Osteocyte (in vitro differentiated cells): ENCODE measurements at regions not wholly inside any gene's neighbourhood (a gene's known extent, or its start where the extent isn't known, plus 50 kb on each side); places are given as distances from the start of the nearest gene placed in this dataset.

Experiments used
- DNase-seq: peaks from one replicate; pipeline ENCODE4 v3.0.0; 2021; ENCODE audit warnings: mixed read lengths; ENCODE audit not compliant: unreplicated experiment; ENCODE audit errors: extremely low spot score
- H3K27ac Mint-ChIP-seq: one replicate; pipeline ENCODE4 v1.8.0; 2021; ENCODE audit warnings: mild to moderate bottlenecking, mixed read lengths; ENCODE audit not compliant: unreplicated experiment
- H3K27me3 Mint-ChIP-seq: one replicate; pipeline ENCODE4 v1.8.0; 2021; ENCODE audit warnings: mixed read lengths; ENCODE audit not compliant: unreplicated experiment
- H3K36me3 Mint-ChIP-seq: one replicate; pipeline ENCODE4 v1.8.0; 2021; ENCODE audit warnings: mixed read lengths; ENCODE audit not compliant: unreplicated experiment
- H3K4me1 Mint-ChIP-seq: one replicate; pipeline ENCODE4 v1.8.0; 2021; ENCODE audit warnings: mixed read lengths; ENCODE audit not compliant: unreplicated experiment
- H3K4me3 Mint-ChIP-seq: one replicate; pipeline ENCODE4 v1.8.0; 2021; ENCODE audit warnings: mild to moderate bottlenecking, moderate library complexity, mixed read lengths; ENCODE audit not compliant: unreplicated experiment
- H3K9me3 Mint-ChIP-seq: one replicate; pipeline ENCODE4 v1.8.0; 2021; ENCODE audit warnings: mixed read lengths; ENCODE audit not compliant: unreplicated experiment
- TF ChIP-seq, protein P1 (sequence below): fragments of 200-600 bp; sonication (generic); IDR thresholded peaks from 2 replicates; pipeline ENCODE4 v1.5.0; 2021; ENCODE audit warnings: antibody characterized with exemption, mild to moderate bottlenecking, moderate library complexity

DNA sequence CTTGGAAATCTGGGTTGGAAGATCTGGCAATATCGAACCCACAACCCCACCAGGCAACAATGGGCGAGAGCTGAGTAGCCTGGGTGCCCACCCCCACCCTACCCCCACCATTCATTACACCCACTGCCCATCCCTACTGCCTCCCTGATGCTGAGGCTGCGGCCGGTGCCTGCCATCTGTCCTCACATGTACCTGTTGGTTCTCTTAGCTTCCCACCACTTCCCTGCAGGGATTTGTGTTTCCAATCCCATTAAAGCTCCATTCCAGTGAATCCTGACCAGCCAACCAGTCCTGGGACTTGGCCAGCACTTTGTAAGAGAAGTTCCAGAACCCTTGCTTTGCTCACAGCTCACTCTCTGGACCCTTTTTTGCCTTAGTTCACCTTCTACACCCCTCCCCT, 163.0 kb upstream of the SH3BP4 start:
- Mint-ChIP-seq H3K27ac (no peak overlapping the region), H3K4me1 (peaks cover 20% of the 10 kb centered on the region), H3K9me3 (peaks cover 5% of the 10 kb centered on the region), H3K4me3 (no peak overlapping the region), H3K27me3 (peaks cover 5% of the 10 kb centered on the region), H3K36me3 (peaks cover 2% of the 10 kb centered on the region)
- TF ChIP-seq, protein P1, sequence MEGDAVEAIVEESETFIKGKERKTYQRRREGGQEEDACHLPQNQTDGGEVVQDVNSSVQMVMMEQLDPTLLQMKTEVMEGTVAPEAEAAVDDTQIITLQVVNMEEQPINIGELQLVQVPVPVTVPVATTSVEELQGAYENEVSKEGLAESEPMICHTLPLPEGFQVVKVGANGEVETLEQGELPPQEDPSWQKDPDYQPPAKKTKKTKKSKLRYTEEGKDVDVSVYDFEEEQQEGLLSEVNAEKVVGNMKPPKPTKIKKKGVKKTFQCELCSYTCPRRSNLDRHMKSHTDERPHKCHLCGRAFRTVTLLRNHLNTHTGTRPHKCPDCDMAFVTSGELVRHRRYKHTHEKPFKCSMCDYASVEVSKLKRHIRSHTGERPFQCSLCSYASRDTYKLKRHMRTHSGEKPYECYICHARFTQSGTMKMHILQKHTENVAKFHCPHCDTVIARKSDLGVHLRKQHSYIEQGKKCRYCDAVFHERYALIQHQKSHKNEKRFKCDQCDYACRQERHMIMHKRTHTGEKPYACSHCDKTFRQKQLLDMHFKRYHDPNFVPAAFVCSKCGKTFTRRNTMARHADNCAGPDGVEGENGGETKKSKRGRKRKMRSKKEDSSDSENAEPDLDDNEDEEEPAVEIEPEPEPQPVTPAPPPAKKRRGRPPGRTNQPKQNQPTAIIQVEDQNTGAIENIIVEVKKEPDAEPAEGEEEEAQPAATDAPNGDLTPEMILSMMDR, result no peak
- no peak for DNase-seq

DNA sequence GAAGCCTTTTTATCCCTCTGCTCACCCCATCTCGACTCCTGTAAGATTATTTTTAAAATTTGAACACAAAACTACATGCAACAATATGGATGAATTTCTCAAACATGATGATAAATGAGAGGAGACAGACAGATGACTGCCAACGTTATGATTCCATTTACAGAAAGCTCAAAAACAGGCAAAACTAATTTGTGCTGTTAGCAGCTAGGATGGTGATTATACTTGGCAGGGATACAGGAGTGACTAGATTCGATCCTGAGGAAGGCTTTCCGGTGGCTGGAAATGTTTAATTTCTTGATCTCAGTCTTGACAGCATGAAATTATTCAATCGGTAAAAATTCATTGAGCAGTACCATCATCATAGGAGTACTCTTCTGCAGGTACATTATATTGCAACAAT, 163.4 kb upstream of the SH3BP4 start:
- Mint-ChIP-seq H3K36me3 (peaks cover 6% of the 10 kb centered on the region), H3K27me3 (peaks cover 5% of the 10 kb centered on the region), H3K4me3 (no peak overlapping the region), H3K4me1 (peaks cover 17% of the 10 kb centered on the region), H3K9me3 (peaks cover 10% of the 10 kb centered on the region), H3K27ac (no peak overlapping the region)
- no peak for DNase-seq
- TF ChIP-seq, protein P1, result no peak

DNA sequence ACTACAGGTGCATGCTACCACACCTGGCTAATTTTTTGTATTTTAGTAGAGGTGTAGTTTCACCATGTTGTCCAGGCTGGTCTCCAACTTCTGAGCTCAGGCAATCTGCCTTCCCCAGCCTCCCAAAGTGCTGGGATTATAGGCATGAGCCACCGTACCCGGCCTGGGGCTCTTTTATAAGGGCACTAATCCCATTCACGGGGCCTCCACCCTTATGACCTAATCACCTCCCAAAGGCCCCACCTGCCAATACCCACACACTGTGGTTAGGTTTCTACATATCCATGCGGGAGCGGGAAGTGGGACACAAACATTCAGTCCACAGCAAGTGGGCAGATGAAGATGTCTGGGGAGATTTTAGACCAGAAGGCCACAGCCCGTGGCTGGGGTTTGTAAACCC, 164.7 kb upstream of the SH3BP4 start:
- no peak for DNase-seq
- TF ChIP-seq, protein P1, result no peak
- Mint-ChIP-seq H3K27ac (no peak overlapping the region), H3K36me3 (peaks cover 12% of the 10 kb centered on the region), H3K9me3 (peaks cover 20% of the 10 kb centered on the region), H3K4me1 (peaks cover 5% of the 10 kb centered on the region), H3K4me3 (no peak overlapping the region), H3K27me3 (peaks cover 5% of the 10 kb centered on the region)

DNA sequence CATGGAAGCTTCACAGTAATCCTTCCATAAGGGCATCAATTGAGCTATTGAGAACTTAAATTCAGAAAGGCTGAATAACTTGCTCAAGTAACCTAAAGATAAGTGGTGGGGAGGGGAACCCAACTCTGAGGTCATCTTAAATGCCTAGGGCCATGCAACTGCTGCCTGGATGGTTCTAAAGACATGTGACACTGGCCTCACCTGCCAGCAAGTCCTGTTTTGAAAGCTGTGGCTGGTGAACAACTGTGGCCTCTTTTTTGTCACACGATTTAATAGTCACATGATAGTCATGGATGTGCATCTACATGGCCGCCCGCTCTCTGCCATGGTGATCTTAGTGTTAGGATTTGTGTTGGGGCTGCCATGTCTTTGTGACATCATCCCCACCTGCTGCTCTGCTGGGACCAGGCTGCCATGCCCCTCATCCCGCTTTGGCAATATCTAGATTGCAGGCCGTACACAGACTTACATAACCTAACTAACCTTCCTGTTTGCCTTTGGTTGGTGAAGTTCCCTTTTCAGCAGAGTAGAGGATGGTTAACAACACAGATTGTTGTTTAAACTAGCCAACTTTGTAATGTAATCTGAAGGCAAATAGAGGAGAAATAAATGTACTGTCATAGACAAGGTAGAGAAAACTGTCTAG, 177.9 kb upstream of the SH3BP4 start:
- no peak overlapping the region for H3K27ac Mint-ChIP-seq
- H3K4me1 Mint-ChIP-seq, result peaks cover 26% of the 10 kb centered on the region
- H3K9me3 Mint-ChIP-seq, result peaks cover 6% of the 10 kb centered on the region
- DNase-seq, result no peak
- no peak overlapping the region for H3K4me3 Mint-ChIP-seq
- TF ChIP-seq, protein P1, result no peak
- no peaks in the 10 kb centered on the region for H3K27me3 Mint-ChIP-seq
- H3K36me3 Mint-ChIP-seq, result no peaks in the 10 kb centered on the region

DNA sequence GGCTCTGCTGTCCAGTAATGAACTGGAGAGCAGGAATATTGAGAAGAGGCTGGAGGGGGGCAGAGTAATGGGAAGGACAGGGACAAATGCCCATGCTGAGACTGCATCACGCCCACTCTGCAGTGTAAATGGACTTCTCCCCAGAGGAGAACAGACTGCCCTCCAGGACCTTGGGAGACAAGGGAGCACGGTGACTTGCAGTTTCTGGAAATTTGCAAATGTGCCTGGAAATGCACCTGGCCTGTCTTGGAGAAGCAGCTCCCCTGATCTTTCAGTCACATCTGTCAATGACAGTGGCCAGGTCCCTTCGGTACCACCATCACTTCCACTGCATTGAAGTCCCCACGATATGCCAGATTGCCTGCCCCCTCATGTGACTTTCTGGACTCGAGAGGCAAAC, 178.7 kb upstream of the SH3BP4 start:
- Mint-ChIP-seq H3K4me3 (no peak overlapping the region), H3K36me3 (no peaks in the 10 kb centered on the region), H3K27ac (no peak overlapping the region), H3K9me3 (peaks cover 6% of the 10 kb centered on the region), H3K4me1 (peaks cover 26% of the 10 kb centered on the region), H3K27me3 (no peaks in the 10 kb centered on the region)
- no peak for DNase-seq
- TF ChIP-seq, protein P1, result no peak
